ENCODE measurements at regions not wholly inside any gene's neighbourhood (a gene's known extent, or its start where the extent isn't known, plus 50 kb on each side); places are given as distances from the start of the nearest gene placed in this dataset.

DNA sequence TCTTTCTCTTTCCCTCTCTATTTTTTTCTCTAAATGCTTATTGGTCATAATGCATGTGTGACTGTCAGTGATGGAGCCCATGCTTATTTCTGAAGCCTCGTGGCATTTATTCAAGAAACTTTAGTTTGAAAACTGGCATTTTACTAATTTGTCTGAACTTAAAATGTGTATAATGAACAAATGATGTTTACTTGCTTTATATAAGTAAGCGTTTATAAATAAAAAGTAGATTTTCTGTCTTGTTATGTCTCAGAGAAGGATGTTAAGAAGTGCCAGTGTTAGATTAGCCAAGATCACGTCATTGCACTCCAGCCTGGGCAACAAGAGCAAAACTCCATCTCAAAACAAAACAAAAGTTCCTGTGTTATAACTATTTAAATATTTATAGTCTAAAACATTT is 1568.1 kb downstream of the EFNB2 start:
- WGBS, 2 experiments (ENCODE audit: low coverage in 1 of 2, low lambda C conversion rate in 2 of 2, missing lambda C conversion rate in 2 of 2) = 0 to 2% methylated on average over 3 of the region's 3 CpGs
- Histone ChIP-seq H3K9me3 (ENCODE audit: low read depth) (no peaks in the 10 kb centered on the region), H2AFZ (no peak overlapping the region), H3K4me2 (ENCODE audit: unreplicated experiment) (no peak overlapping the region), H3K4me1 (ENCODE audit: insufficient read depth) (no peaks in the 10 kb centered on the region), H3K27ac (no peak overlapping the region), H3K9ac (no peak overlapping the region), H3F3A (ENCODE audit: insufficient read depth) (no peaks in the 10 kb centered on the region), H3K79me2 (ENCODE audit: insufficient read depth) (no peaks in the 10 kb centered on the region), H3K27me3 (replicated peaks; ENCODE audit: insufficient read depth) (no peaks in the 10 kb centered on the region), H3K4me3 (no peak overlapping the region), H3K9me2 (ENCODE audit: insufficient read depth) (no peaks in the 10 kb centered on the region), H4K20me1 (ENCODE audit: insufficient read depth) (no peaks in the 10 kb centered on the region), H3K36me3 (ENCODE audit: low read depth) (no peaks in the 10 kb centered on the region)
- TF ChIP-seq EZH2 (IDR thresholded peaks at IDR 0.05; ENCODE audit: insufficient read depth, poor library complexity, severe bottlenecking) = no peak
- TF ChIP-seq EZH2phosphoT487 (IDR thresholded peaks at IDR 0.05; ENCODE audit: insufficient read depth, low read depth) = no peak
- DNase-seq = no peak
- in situ Hi-C loops (cut with MboI) = no loop called here

DNA sequence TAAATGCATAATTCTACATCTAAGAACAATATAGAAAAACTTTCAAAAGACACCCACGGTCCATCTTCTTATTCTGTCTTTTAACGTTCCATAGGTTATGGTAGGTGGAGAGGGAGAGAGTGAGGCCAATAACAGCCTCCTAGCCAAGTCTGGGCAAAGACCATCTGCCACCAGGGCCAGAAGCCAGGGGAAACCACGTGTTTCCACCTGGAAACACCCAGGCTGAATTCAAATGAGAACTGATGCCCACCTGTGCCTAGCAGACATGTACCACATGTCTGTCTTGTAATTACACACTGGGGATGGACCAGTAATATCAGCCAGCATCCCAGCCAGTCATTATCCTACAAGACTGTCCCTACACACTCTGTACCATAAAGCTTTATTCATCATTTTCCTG is 1573.1 kb downstream of the EFNB2 start:
- in situ Hi-C loops (cut with MboI) = no loop called here
- TF ChIP-seq EZH2phosphoT487 (IDR thresholded peaks at IDR 0.05; ENCODE audit: insufficient read depth, low read depth) = no peak
- TF ChIP-seq EZH2 (IDR thresholded peaks at IDR 0.05; ENCODE audit: insufficient read depth, poor library complexity, severe bottlenecking) = no peak
- WGBS, 2 experiments (ENCODE audit: low coverage in 1 of 2, low lambda C conversion rate in 2 of 2, missing lambda C conversion rate in 2 of 2) = 24 to 30% methylated on average over 3 of the region's 3 CpGs
- Histone ChIP-seq H2AFZ (no peak overlapping the region), H3K9me2 (ENCODE audit: insufficient read depth) (no peaks in the 10 kb centered on the region), H3F3A (ENCODE audit: insufficient read depth) (no peaks in the 10 kb centered on the region), H3K36me3 (ENCODE audit: low read depth) (no peaks in the 10 kb centered on the region), H3K4me3 (no peak overlapping the region), H3K9ac (no peak overlapping the region), H3K27me3 (replicated peaks; ENCODE audit: insufficient read depth) (no peaks in the 10 kb centered on the region), H3K79me2 (ENCODE audit: insufficient read depth) (no peaks in the 10 kb centered on the region), H3K4me1 (ENCODE audit: insufficient read depth) (no peaks in the 10 kb centered on the region), H4K20me1 (ENCODE audit: insufficient read depth) (no peaks in the 10 kb centered on the region), H3K27ac (no peak overlapping the region), H3K9me3 (ENCODE audit: low read depth) (no peaks in the 10 kb centered on the region), H3K4me2 (ENCODE audit: unreplicated experiment) (no peak overlapping the region)
- no peak for DNase-seq

DNA sequence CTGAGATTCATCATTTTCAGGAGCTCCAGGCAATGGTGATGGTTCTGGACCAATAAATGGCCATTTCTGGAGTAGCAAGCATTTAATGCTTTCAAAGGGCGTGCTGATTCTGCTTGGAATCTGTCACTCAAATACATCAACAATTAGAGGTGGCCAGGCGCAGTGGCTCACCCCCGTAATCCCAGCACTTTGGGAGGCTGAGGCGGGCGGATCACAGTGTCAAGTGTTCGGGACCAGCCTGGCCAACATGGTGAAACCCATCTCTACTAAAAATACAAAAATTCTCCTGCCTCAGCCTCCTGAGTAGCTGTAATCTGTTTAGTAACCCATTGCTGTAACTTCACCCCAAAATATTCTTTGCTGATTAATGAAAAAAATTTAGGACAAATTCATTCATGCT is 1574.2 kb downstream of the EFNB2 start:
- H3K27me3 ChIP-seq (replicated peaks; ENCODE audit: insufficient read depth) = no peaks in the 10 kb centered on the region
- no peak for DNase-seq
- H3K4me2 ChIP-seq (ENCODE audit: unreplicated experiment) = no peak overlapping the region
- in situ Hi-C loops (cut with MboI) = no loop called here
- no peak overlapping the region for H3K9ac ChIP-seq
- TF ChIP-seq EZH2phosphoT487 (IDR thresholded peaks at IDR 0.05; ENCODE audit: insufficient read depth, low read depth) (no peak), EZH2 (IDR thresholded peaks at IDR 0.05; ENCODE audit: insufficient read depth, poor library complexity, severe bottlenecking) (no peak)
- no peaks in the 10 kb centered on the region for H4K20me1 ChIP-seq (ENCODE audit: insufficient read depth)
- H3K27ac ChIP-seq = no peak overlapping the region
- no peaks in the 10 kb centered on the region for H3F3A ChIP-seq (ENCODE audit: insufficient read depth)
- no peaks in the 10 kb centered on the region for H3K9me3 ChIP-seq (ENCODE audit: low read depth)
- H2AFZ ChIP-seq = no peak overlapping the region
- no peaks in the 10 kb centered on the region for H3K79me2 ChIP-seq (ENCODE audit: insufficient read depth)
- 59 to 61% methylated on average over 6 of the region's 6 CpGs for WGBS, 2 experiments (ENCODE audit: low coverage in 1 of 2, low lambda C conversion rate in 2 of 2, missing lambda C conversion rate in 2 of 2)
- no peak overlapping the region for H3K4me3 ChIP-seq
- no peaks in the 10 kb centered on the region for H3K36me3 ChIP-seq (ENCODE audit: low read depth)
- H3K9me2 ChIP-seq (ENCODE audit: insufficient read depth) = no peaks in the 10 kb centered on the region
- H3K4me1 ChIP-seq (ENCODE audit: insufficient read depth) = no peaks in the 10 kb centered on the region

DNA sequence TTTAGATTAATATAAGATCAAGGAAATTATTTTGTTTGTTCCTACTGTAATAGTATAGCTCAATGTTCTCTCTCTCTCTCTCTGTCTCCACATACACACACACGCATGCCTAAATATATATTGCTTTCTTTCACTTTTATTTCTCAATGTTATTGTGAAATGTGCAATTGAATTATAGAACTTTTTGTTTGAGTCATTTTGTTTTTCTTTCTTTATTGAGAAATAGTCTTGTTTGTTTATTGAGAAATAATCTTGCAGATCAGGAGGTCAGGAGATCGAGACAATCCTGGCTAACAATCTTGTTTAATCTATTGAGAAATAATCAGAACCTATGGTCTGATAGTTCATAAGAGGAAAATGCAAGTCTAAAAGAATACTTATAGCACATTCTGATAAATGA is 1581.3 kb downstream of the EFNB2 start:
- 11 to 17% methylated on average over 2 of the region's 2 CpGs for WGBS, 2 experiments (ENCODE audit: low coverage in 1 of 2, low lambda C conversion rate in 2 of 2, missing lambda C conversion rate in 2 of 2)
- DNase-seq = no peak
- Histone ChIP-seq H3K4me3 (no peak overlapping the region), H3K36me3 (ENCODE audit: low read depth) (no peaks in the 10 kb centered on the region), H3F3A (ENCODE audit: insufficient read depth) (no peaks in the 10 kb centered on the region), H3K9ac (no peak overlapping the region), H3K79me2 (ENCODE audit: insufficient read depth) (no peaks in the 10 kb centered on the region), H3K9me3 (ENCODE audit: low read depth) (no peaks in the 10 kb centered on the region), H3K4me2 (ENCODE audit: unreplicated experiment) (no peak overlapping the region), H3K9me2 (ENCODE audit: insufficient read depth) (no peaks in the 10 kb centered on the region), H3K27me3 (replicated peaks; ENCODE audit: insufficient read depth) (no peaks in the 10 kb centered on the region), H4K20me1 (ENCODE audit: insufficient read depth) (no peaks in the 10 kb centered on the region), H3K27ac (no peak overlapping the region), H2AFZ (no peak overlapping the region), H3K4me1 (ENCODE audit: insufficient read depth) (no peaks in the 10 kb centered on the region)
- TF ChIP-seq EZH2 (IDR thresholded peaks at IDR 0.05; ENCODE audit: insufficient read depth, poor library complexity, severe bottlenecking) (no peak), EZH2phosphoT487 (IDR thresholded peaks at IDR 0.05; ENCODE audit: insufficient read depth, low read depth) (no peak)
- in situ Hi-C loops (cut with MboI) = no loop called here

DNA sequence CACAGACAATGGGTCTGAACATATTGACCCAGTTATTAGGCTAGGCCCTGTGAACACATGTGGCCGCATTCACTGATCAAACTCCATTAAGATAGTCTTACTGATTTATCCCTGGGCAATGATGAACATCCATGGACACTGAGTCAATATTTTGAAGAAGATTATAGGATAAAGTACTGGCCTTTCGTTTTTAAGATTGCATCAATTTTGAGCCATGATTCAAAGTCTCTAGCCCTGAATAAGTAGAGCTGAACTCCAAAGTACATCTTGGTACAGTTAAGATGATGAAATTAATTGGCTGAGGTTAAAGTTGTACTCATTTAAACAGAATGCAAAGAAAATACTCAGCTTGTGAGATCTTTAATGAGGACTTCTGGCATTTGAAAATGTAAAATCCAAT is 1581.9 kb downstream of the EFNB2 start:
- TF ChIP-seq EZH2 (IDR thresholded peaks at IDR 0.05; ENCODE audit: insufficient read depth, poor library complexity, severe bottlenecking) (no peak), EZH2phosphoT487 (IDR thresholded peaks at IDR 0.05; ENCODE audit: insufficient read depth, low read depth) (no peak)
- H3K9ac ChIP-seq = no peak overlapping the region
- in situ Hi-C loops (cut with MboI) = no loop called here
- no peak overlapping the region for H2AFZ ChIP-seq
- DNase-seq = no peak
- 2 to 3% methylated on average over 2 of the region's 2 CpGs for WGBS, 2 experiments (ENCODE audit: low coverage in 1 of 2, low lambda C conversion rate in 2 of 2, missing lambda C conversion rate in 2 of 2)
- H3K9me3 ChIP-seq (ENCODE audit: low read depth) = peaks cover 3% of the 10 kb centered on the region
- H3K4me3 ChIP-seq = no peak overlapping the region
- H3K36me3 ChIP-seq (ENCODE audit: low read depth) = no peaks in the 10 kb centered on the region
- no peak overlapping the region for H3K27ac ChIP-seq
- no peak overlapping the region for H3K4me2 ChIP-seq (ENCODE audit: unreplicated experiment)
- H4K20me1 ChIP-seq (ENCODE audit: insufficient read depth) = no peaks in the 10 kb centered on the region
- H3K27me3 ChIP-seq (replicated peaks; ENCODE audit: insufficient read depth) = no peaks in the 10 kb centered on the region
- H3K4me1 ChIP-seq (ENCODE audit: insufficient read depth) = no peaks in the 10 kb centered on the region
- H3F3A ChIP-seq (ENCODE audit: insufficient read depth) = no peaks in the 10 kb centered on the region
- no peaks in the 10 kb centered on the region for H3K79me2 ChIP-seq (ENCODE audit: insufficient read depth)
- H3K9me2 ChIP-seq (ENCODE audit: insufficient read depth) = no peaks in the 10 kb centered on the region
